ENCODE measurements at regions not wholly inside any gene's neighbourhood (a gene's known extent, or its start where the extent isn't known, plus 50 kb on each side); places are given as distances from the start of the nearest gene placed in this dataset.

- no peak for DNase-seq (ENCODE audit: low spot score)
These were observed 54.7 kb downstream of the GLUD2 start for GRCh38 chrX:121102101-121102500.

GRCh38 chrX:121103381-121103780 lies 56.0 kb downstream of the GLUD2 start:
- no peak for DNase-seq (ENCODE audit: low spot score)

- DNase-seq (ENCODE audit: low spot score), result no peak
These were observed 59.2 kb downstream of the GLUD2 start for GRCh38 chrX:121106484-121107235.

- no peak for DNase-seq (ENCODE audit: low spot score)
These were observed 62.6 kb downstream of the GLUD2 start for GRCh38 chrX:121109986-121110385.

GRCh38 chrX:121110536-121110935 lies 63.1 kb downstream of the GLUD2 start:
- DNase-seq (ENCODE audit: low spot score), result no peak

GRCh38 chrX:121114691-121115090 lies 67.3 kb downstream of the GLUD2 start:
- DNase-seq (ENCODE audit: low spot score), result no peak

- DNase-seq (ENCODE audit: low spot score), result no peak
These were observed 73.5 kb downstream of the GLUD2 start for GRCh38 chrX:121120690-121121605.

- no peak for DNase-seq (ENCODE audit: low spot score)
These were observed 74.9 kb downstream of the GLUD2 start for GRCh38 chrX:121122332-121122731.

GRCh38 chrX:121128925-121129877 lies 81.8 kb downstream of the GLUD2 start:
- no peak for DNase-seq (ENCODE audit: low spot score)

GRCh38 chrX:121132675-121133074 lies 85.3 kb downstream of the GLUD2 start:
- no peak for DNase-seq (ENCODE audit: low spot score)

GRCh38 chrX:121135488-121136207 lies 88.2 kb downstream of the GLUD2 start:
- no peak for DNase-seq (ENCODE audit: low spot score)

- DNase-seq (ENCODE audit: low spot score), result no peak
These were observed 98.7 kb downstream of the GLUD2 start for GRCh38 chrX:121146059-121146628.

GRCh38 chrX:121150217-121150616 lies 102.8 kb downstream of the GLUD2 start:
- no peak for DNase-seq (ENCODE audit: low spot score)

GRCh38 chrX:121151293-121151692 lies 103.9 kb downstream of the GLUD2 start:
- DNase-seq (ENCODE audit: low spot score), result no peak

GRCh38 chrX:121154858-121155404 lies 107.5 kb downstream of the GLUD2 start:
- no peak for DNase-seq (ENCODE audit: low spot score)

- no peak for DNase-seq (ENCODE audit: low spot score)
These were observed 113.6 kb downstream of the GLUD2 start for GRCh38 chrX:121160987-121161386.

GRCh38 chrX:121161501-121161933 lies 114.1 kb downstream of the GLUD2 start:
- no peak for DNase-seq (ENCODE audit: low spot score)

GRCh38 chrX:121163443-121163842 lies 116.0 kb downstream of the GLUD2 start:
- DNase-seq (ENCODE audit: low spot score), result no peak

GRCh38 chrX:121165930-121166359 lies 118.5 kb downstream of the GLUD2 start:
- no peak for DNase-seq (ENCODE audit: low spot score)
